ENCODE measurements at regions not wholly inside any gene's neighbourhood (a gene's known extent, or its start where the extent isn't known, plus 50 kb on each side); places are given as distances from the start of the nearest gene placed in this dataset.
"Not testable (repeated sequence)": the region's sequence is repeated elsewhere in the genome, so short reads cannot be mapped to it uniquely, and the experiment has no call there.

DNA sequence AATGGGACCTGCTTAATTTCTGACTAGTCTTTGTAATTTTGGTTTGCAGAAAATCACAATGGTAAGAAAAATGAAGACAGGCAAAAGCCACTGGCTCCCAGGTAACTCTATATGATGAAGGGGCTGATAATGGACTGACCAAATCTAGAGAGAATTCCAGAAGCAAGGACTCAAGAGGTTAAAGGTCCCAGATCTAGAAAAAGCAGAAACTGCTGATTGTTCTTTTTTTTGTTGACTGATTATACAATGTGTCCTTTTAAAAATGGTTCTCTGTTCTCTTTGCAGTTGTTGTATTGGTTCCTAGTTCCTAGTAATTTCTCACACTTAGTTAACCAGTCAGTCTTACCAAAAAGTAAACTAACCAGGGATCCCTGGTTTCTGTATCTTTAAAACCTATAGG lies 81.4 kb downstream of the PPIAL4C start:
- H3K9me3 ChIP-seq (ENCODE audit: insufficient read depth in 2 of 2, low read depth in 1 of 2, low read length in 1 of 2); CTCF ChIA-PET (ENCODE audit: partially characterized antibody); H3K79me1 ChIP-seq (ENCODE audit: low read depth, low read length); H3K14ac ChIP-seq (ENCODE audit: insufficient read length); H2BK12ac ChIP-seq (ENCODE audit: low read depth, low read length); H2BK20ac ChIP-seq (ENCODE audit: low read length); H3K27ac ChIP-seq (ENCODE audit: low read depth, low read length); DNase-seq (ENCODE audit: low read depth in 1 of 2, low spot score in 2 of 2); H4K5ac ChIP-seq (ENCODE audit: insufficient read length, low read depth, low read length); H3K36me3 ChIP-seq (ENCODE audit: control insufficient read depth in 2 of 4, insufficient read depth in 4 of 4, low read length in 3 of 4); H4K91ac ChIP-seq (replicated peaks; ENCODE audit: insufficient read length, low read length); H3K56ac ChIP-seq (replicated peaks; ENCODE audit: insufficient read length, low read depth, low read length); H3K4me3 ChIP-seq (ENCODE audit: extremely low read depth in 1 of 4, insufficient read depth in 2 of 4, low read depth in 3 of 4, low read length in 4 of 4); POLR2A ChIA-PET (ENCODE audit: partially characterized antibody); H3K27me3 ChIP-seq (replicated peaks in 1 of 4; ENCODE audit: control insufficient read depth in 3 of 4, extremely low read depth in 1 of 4, insufficient read depth in 3 of 4, low read length in 3 of 4); H3K4me1 ChIP-seq (replicated peaks in 1 of 4; ENCODE audit: control insufficient read depth in 3 of 4, insufficient read depth in 4 of 4, low read length in 3 of 4); H3K79me2 ChIP-seq (ENCODE audit: control insufficient read depth in 1 of 2, insufficient read depth in 2 of 2, low read length in 2 of 2); FAIRE-seq; H2BK5ac ChIP-seq (ENCODE audit: low read depth, low read length); H4K8ac ChIP-seq (ENCODE audit: extremely low read depth, insufficient read depth, low read length); H3K9ac ChIP-seq (replicated peaks in 1 of 4; ENCODE audit: extremely low read depth in 1 of 4, low read depth in 3 of 4, low read length in 3 of 4); H3K18ac ChIP-seq (ENCODE audit: extremely low read depth, low read length); H2AK5ac ChIP-seq (ENCODE audit: low read depth, low read length); H2BK15ac ChIP-seq (ENCODE audit: low read length); H3K4me2 ChIP-seq (ENCODE audit: insufficient read depth in 1 of 2, low read depth in 2 of 2, low read length in 2 of 2); H2AFZ ChIP-seq (ENCODE audit: low read length); H3K23ac ChIP-seq (ENCODE audit: insufficient read length); H4K20me1 ChIP-seq (replicated peaks in 1 of 2; ENCODE audit: control insufficient read depth in 1 of 2, insufficient read depth in 2 of 2, low read length in 2 of 2); H2BK120ac ChIP-seq (replicated peaks; ENCODE audit: low read depth, low read length); H3K4ac ChIP-seq (replicated peaks; ENCODE audit: insufficient read length, low read depth, low read length); H3K23me2 ChIP-seq (ENCODE audit: low read depth, low read length): not testable (repeated sequence)

GRCh38 chr1:149665528-149665927 lies 81.9 kb downstream of the PPIAL4C start:
- H2AFZ ChIP-seq (ENCODE audit: low read length); H3K56ac ChIP-seq (replicated peaks; ENCODE audit: insufficient read length, low read depth, low read length); H3K4ac ChIP-seq (replicated peaks; ENCODE audit: insufficient read length, low read depth, low read length); H3K36me3 ChIP-seq (ENCODE audit: control insufficient read depth in 2 of 4, insufficient read depth in 4 of 4, low read length in 3 of 4); H3K4me3 ChIP-seq (ENCODE audit: extremely low read depth in 1 of 4, insufficient read depth in 2 of 4, low read depth in 3 of 4, low read length in 4 of 4); H3K4me1 ChIP-seq (replicated peaks in 1 of 4; ENCODE audit: control insufficient read depth in 3 of 4, insufficient read depth in 4 of 4, low read length in 3 of 4); H3K9me3 ChIP-seq (ENCODE audit: insufficient read depth in 2 of 2, low read depth in 1 of 2, low read length in 1 of 2); H2BK120ac ChIP-seq (replicated peaks; ENCODE audit: low read depth, low read length); H3K27me3 ChIP-seq (replicated peaks in 1 of 4; ENCODE audit: control insufficient read depth in 3 of 4, extremely low read depth in 1 of 4, insufficient read depth in 3 of 4, low read length in 3 of 4); H3K9ac ChIP-seq (replicated peaks in 1 of 4; ENCODE audit: extremely low read depth in 1 of 4, low read depth in 3 of 4, low read length in 3 of 4); CTCF ChIA-PET (ENCODE audit: partially characterized antibody); H3K14ac ChIP-seq (ENCODE audit: insufficient read length); H3K18ac ChIP-seq (ENCODE audit: extremely low read depth, low read length); H2BK15ac ChIP-seq (ENCODE audit: low read length); H3K27ac ChIP-seq (ENCODE audit: low read depth, low read length); H2AK5ac ChIP-seq (ENCODE audit: low read depth, low read length); H4K91ac ChIP-seq (replicated peaks; ENCODE audit: insufficient read length, low read length); H2BK12ac ChIP-seq (ENCODE audit: low read depth, low read length); H3K79me2 ChIP-seq (ENCODE audit: control insufficient read depth in 1 of 2, insufficient read depth in 2 of 2, low read length in 2 of 2); H4K20me1 ChIP-seq (replicated peaks in 1 of 2; ENCODE audit: control insufficient read depth in 1 of 2, insufficient read depth in 2 of 2, low read length in 2 of 2); DNase-seq (ENCODE audit: low read depth in 1 of 2, low spot score in 2 of 2); H2BK5ac ChIP-seq (ENCODE audit: low read depth, low read length); H3K23ac ChIP-seq (ENCODE audit: insufficient read length); H4K5ac ChIP-seq (ENCODE audit: insufficient read length, low read depth, low read length); H2BK20ac ChIP-seq (ENCODE audit: low read length); H3K79me1 ChIP-seq (ENCODE audit: low read depth, low read length); H4K8ac ChIP-seq (ENCODE audit: extremely low read depth, insufficient read depth, low read length); POLR2A ChIA-PET (ENCODE audit: partially characterized antibody); FAIRE-seq; H3K4me2 ChIP-seq (ENCODE audit: insufficient read depth in 1 of 2, low read depth in 2 of 2, low read length in 2 of 2); H3K23me2 ChIP-seq (ENCODE audit: low read depth, low read length): not testable (repeated sequence)
- 80% methylated on average over 2 of the region's 2 CpGs; no CpG with 5 or more reads in 1 of the 2 experiments for WGBS, 2 experiments (ENCODE audit: extremely low coverage in 1 of 2, insufficient coverage in 1 of 2, insufficient read length in 1 of 2, insufficient replicate concordance in 2 of 2, low coverage in 1 of 2, low lambda C conversion rate in 2 of 2, missing lambda C conversion rate in 1 of 2)
